ENCODE measurements at regions not wholly inside any gene's neighbourhood (a gene's known extent, or its start where the extent isn't known, plus 50 kb on each side); places are given as distances from the start of the nearest gene placed in this dataset.

GRCh38 chrX:120753413-120754251 lies 122.0 kb downstream of the CT47B1 start:
- no peak overlapping the region for H3K4me3 ChIP-seq
- intact Hi-C loops (cut with DNase I; ENCODE audit: low total_unique reads): no loop called here
- H3K27me3 ChIP-seq: no peaks in the 10 kb centered on the region
- DNase-seq: no peak
- TF ChIP-seq EP300 (IDR thresholded peaks at IDR 0.05): no peak
- TF ChIP-seq POLR2AphosphoS5 (IDR thresholded peaks at IDR 0.05): no peak
- TF ChIP-seq CTCF (IDR thresholded peaks at IDR 0.05): no peak
- TF ChIP-seq POLR2A (IDR thresholded peaks at IDR 0.05): no peak
- H3K36me3 ChIP-seq: no peaks in the 10 kb centered on the region
- H3K4me1 ChIP-seq: no peaks in the 10 kb centered on the region
- H3K27ac ChIP-seq: no peak overlapping the region
- H3K9me3 ChIP-seq: no peaks in the 10 kb centered on the region
- 67 to 86% (median 76%) methylated on average over 10 of the region's 10 CpGs for WGBS, 5 donors

GRCh38 chrX:120752431-120753082 lies 122.7 kb upstream of the C1GALT1C1 start:
- intact Hi-C loops (cut with DNase I; ENCODE audit: low total_unique reads): no loop called here
- no peaks in the 10 kb centered on the region for H3K4me1 ChIP-seq
- H3K27me3 ChIP-seq: no peaks in the 10 kb centered on the region
- 54 to 76% (median 66%) methylated on average over 7 of the region's 7 CpGs for WGBS, 5 donors
- no peak overlapping the region for H3K4me3 ChIP-seq
- TF ChIP-seq CTCF (IDR thresholded peaks at IDR 0.05) (no peak), EP300 (IDR thresholded peaks at IDR 0.05) (no peak), POLR2A (IDR thresholded peaks at IDR 0.05) (no peak), POLR2AphosphoS5 (IDR thresholded peaks at IDR 0.05) (no peak)
- H3K36me3 ChIP-seq: no peaks in the 10 kb centered on the region
- no peak overlapping the region for H3K27ac ChIP-seq
- peak in 1 of 2 donors; percentile 28 for DNase-seq
- no peaks in the 10 kb centered on the region for H3K9me3 ChIP-seq

GRCh38 chrX:120751683-120752082 lies 121.8 kb upstream of the C1GALT1C1 start:
- intact Hi-C loops (cut with DNase I; ENCODE audit: low total_unique reads): no loop called here
- no peaks in the 10 kb centered on the region for H3K9me3 ChIP-seq
- H3K27ac ChIP-seq: no peak overlapping the region
- H3K4me1 ChIP-seq: no peaks in the 10 kb centered on the region
- no peaks in the 10 kb centered on the region for H3K36me3 ChIP-seq
- TF ChIP-seq EP300 (IDR thresholded peaks at IDR 0.05) (no peak), POLR2A (IDR thresholded peaks at IDR 0.05) (no peak), POLR2AphosphoS5 (IDR thresholded peaks at IDR 0.05) (no peak), CTCF (IDR thresholded peaks at IDR 0.05) (no peak)
- no peaks in the 10 kb centered on the region for H3K27me3 ChIP-seq
- no peak overlapping the region for H3K4me3 ChIP-seq
- WGBS, 5 donors: 62 to 88% (median 69%) methylated on average over 2 of the region's 2 CpGs
- DNase-seq: no peak

GRCh38 chrX:120750381-120750780 lies 120.5 kb upstream of the C1GALT1C1 start:
- Histone ChIP-seq H3K27ac (no peak overlapping the region), H3K27me3 (no peaks in the 10 kb centered on the region), H3K4me3 (no peak overlapping the region), H3K4me1 (no peaks in the 10 kb centered on the region), H3K9me3 (no peaks in the 10 kb centered on the region), H3K36me3 (no peaks in the 10 kb centered on the region)
- WGBS, 5 donors: 51 to 100% (median 92%) methylated on average over 1 of the region's 1 CpG; no CpG with 5 or more reads in 1 of the 5 donors
- TF ChIP-seq POLR2A (IDR thresholded peaks at IDR 0.05): no peak
- no peak for TF ChIP-seq POLR2AphosphoS5 (IDR thresholded peaks at IDR 0.05)
- no peak for TF ChIP-seq EP300 (IDR thresholded peaks at IDR 0.05)
- no peak for TF ChIP-seq CTCF (IDR thresholded peaks at IDR 0.05)
- DNase-seq: no peak
- intact Hi-C loops (cut with DNase I; ENCODE audit: low total_unique reads): no loop called here

Measured in stomach (tissue), 8 donors.